Neural cell (in vitro differentiated cells): ENCODE measurements at regions not wholly inside any gene's neighbourhood (a gene's known extent, or its start where the extent isn't known, plus 50 kb on each side); places are given as distances from the start of the nearest gene placed in this dataset.

Experiments used
- H2AFZ ChIP-seq: fragments of 200-600, 300-800 bp; sonication (generic), shearing (Covaris generic); 2 replicates; pipeline ENCODE4 v1.6.0; 2014; ENCODE audit warnings: low read depth, mild to moderate bottlenecking, antibody characterized with exemption, low read length, moderate library complexity
- H3F3A ChIP-seq: fragments of 200-600 bp; shearing (Covaris generic); 2 replicates; pipeline ENCODE4 v1.6.1; 2016; ENCODE audit warnings: mild to moderate bottlenecking, moderate library complexity, mixed read lengths, antibody characterized with exemption, low read length; ENCODE audit not compliant: insufficient read depth, poor library complexity, severe bottlenecking
- H3K27ac ChIP-seq: fragments of 200-600, 300-800 bp; sonication (generic), shearing (Covaris generic); 2 replicates; pipeline ENCODE4 v1.5.1; 2014; ENCODE audit warnings: mild to moderate bottlenecking, low read length, moderate library complexity
- H3K27me3 ChIP-seq: fragments of 300-800, 200-600 bp; sonication (generic), shearing (Covaris generic); 2 replicates; pipeline ENCODE4 v1.6.0; 2014; ENCODE audit warnings: mild to moderate bottlenecking, low read depth, low read length, moderate library complexity; ENCODE audit not compliant: insufficient read depth
- H3K36me3 ChIP-seq: fragments of 300-800, 200-600 bp; sonication (generic), shearing (Covaris generic); 2 replicates; pipeline ENCODE4 v1.5.1; 2014; ENCODE audit warnings: mild to moderate bottlenecking, antibody characterized with exemption, low read length, moderate library complexity; ENCODE audit not compliant: insufficient read depth
- H3K4me2 ChIP-seq: fragments of 300-800, 200-600 bp; sonication (generic), shearing (Covaris generic); 2 replicates; pipeline ENCODE4 v1.6.0; 2014; ENCODE audit warnings: mild to moderate bottlenecking, low read length
- H3K4me3 ChIP-seq: fragments of 300-800, 200-600 bp; sonication (generic), shearing (Covaris generic); 2 replicates; pipeline ENCODE4 v1.5.1; 2014; ENCODE audit warnings: mild to moderate bottlenecking, low read length, moderate library complexity
- H3K79me2 ChIP-seq: fragments of 200-600 bp; shearing (Covaris generic); replicated peaks from 2 replicates; pipeline ENCODE4 v1.6.0; 2014; ENCODE audit warnings: mild to moderate bottlenecking, low read length, moderate library complexity; ENCODE audit not compliant: insufficient read depth
- H3K9ac ChIP-seq: fragments of 300-800, 200-600 bp; sonication (generic), shearing (Covaris generic); 2 replicates; pipeline ENCODE4 v1.6.1; 2016; ENCODE audit warnings: mild to moderate bottlenecking, low read length, mixed read lengths
- H3K9me2 ChIP-seq: fragments of 200-600 bp; shearing (Covaris generic); 2 replicates; pipeline ENCODE4 v1.6.1; 2016; ENCODE audit warnings: mild to moderate bottlenecking, low read length, mixed read lengths; ENCODE audit not compliant: insufficient read depth
- H3K9me3 ChIP-seq: fragments of 200-600, 300-800 bp; sonication (generic), shearing (Covaris generic); 2 replicates; pipeline ENCODE4 v1.6.1; 2016; ENCODE audit warnings: mild to moderate bottlenecking, mixed run types, low read length, moderate library complexity, mixed read lengths
- H4K20me1 ChIP-seq: fragments of 200-600 bp; shearing (Covaris generic); 2 replicates; pipeline ENCODE4 v1.6.1; 2016; ENCODE audit warnings: mild to moderate bottlenecking, mixed run types; ENCODE audit not compliant: insufficient read depth
- EP300 ChIP-seq: fragments of 450-650 bp; conservative IDR thresholded peaks from 2 replicates; pipeline ENCODE4 v1.6.1; 2014; ENCODE audit warnings: antibody characterized with exemption, mild to moderate bottlenecking, moderate library complexity; ENCODE audit not compliant: poor library complexity, severe bottlenecking
- EZH2 ChIP-seq: fragments of 200-600, 300-800 bp; shearing (Covaris generic), sonication (generic); IDR thresholded peaks from 2 replicates; pipeline ENCODE4 v1.6.1; 2014; ENCODE audit warnings: antibody characterized with exemption, low read length, borderline replicate concordance, mild to moderate bottlenecking; ENCODE audit not compliant: insufficient read depth, poor library complexity, severe bottlenecking
- MXI1 ChIP-seq: fragments of 450-650 bp; conservative IDR thresholded peaks from 2 replicates; pipeline ENCODE4 v1.6.1; 2014; ENCODE audit warnings: antibody characterized with exemption, mild to moderate bottlenecking; ENCODE audit not compliant: poor library complexity, severe bottlenecking
- POLR2AphosphoS5 ChIP-seq: IDR thresholded peaks from 2 replicates; pipeline ENCODE4 v1.6.1; 2012
- RAD21 ChIP-seq: fragments of 450-650 bp; conservative IDR thresholded peaks from 2 replicates; pipeline ENCODE4 v1.6.1; 2014; ENCODE audit warnings: antibody characterized with exemption, mild to moderate bottlenecking, moderate library complexity
- SMC3 ChIP-seq: fragments of 450-650 bp; conservative IDR thresholded peaks from 2 replicates; pipeline ENCODE4 v1.6.1; 2014; ENCODE audit warnings: antibody characterized with exemption, mild to moderate bottlenecking, moderate library complexity; ENCODE audit not compliant: poor library complexity
- TAF1 ChIP-seq: IDR thresholded peaks from 2 replicates; pipeline ENCODE4 v1.6.1; 2012; ENCODE audit warnings: low read depth
- TF ChIP-seq, protein P1 (sequence below): IDR thresholded peaks from 2 replicates; pipeline ENCODE4 v1.6.1; 2012; ENCODE audit warnings: borderline replicate concordance
- TF ChIP-seq, protein P2 (sequence below): fragments of 450-650 bp; IDR thresholded peaks from 2 replicates; pipeline ENCODE4 v1.5.1; 2014; ENCODE audit warnings: antibody characterized with exemption, mild to moderate bottlenecking, moderate library complexity; ENCODE audit not compliant: poor library complexity, severe bottlenecking

DNA sequence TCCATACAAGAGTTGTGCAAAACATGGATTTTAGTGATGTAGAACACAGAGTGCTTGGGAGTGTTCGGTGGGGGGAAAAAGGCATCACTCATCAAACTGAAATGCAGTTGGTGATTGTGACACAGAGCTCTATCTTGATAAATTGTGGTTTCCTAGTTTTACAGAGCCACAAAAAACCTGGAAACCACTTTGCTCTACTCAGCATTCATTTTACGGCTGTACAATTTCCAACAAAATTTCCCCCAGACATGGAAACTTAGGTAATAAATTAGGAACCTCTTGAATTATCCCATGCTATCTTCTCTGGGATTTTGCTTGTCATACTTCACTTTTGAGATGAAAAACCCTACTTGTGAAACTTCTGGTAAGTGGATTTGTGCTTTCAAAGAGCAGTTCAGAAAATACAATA, 614.9 kb upstream of the FZD8 start:
- H3K4me3 ChIP-seq = no peak overlapping the region
- H3K9ac ChIP-seq = no peak overlapping the region
- TF ChIP-seq SMC3 (no peak), POLR2AphosphoS5 (no peak), MXI1 (no peak), RAD21 (no peak), TAF1 (no peak), EZH2 (no peak), EP300 (no peak)
- TF ChIP-seq, protein P1, sequence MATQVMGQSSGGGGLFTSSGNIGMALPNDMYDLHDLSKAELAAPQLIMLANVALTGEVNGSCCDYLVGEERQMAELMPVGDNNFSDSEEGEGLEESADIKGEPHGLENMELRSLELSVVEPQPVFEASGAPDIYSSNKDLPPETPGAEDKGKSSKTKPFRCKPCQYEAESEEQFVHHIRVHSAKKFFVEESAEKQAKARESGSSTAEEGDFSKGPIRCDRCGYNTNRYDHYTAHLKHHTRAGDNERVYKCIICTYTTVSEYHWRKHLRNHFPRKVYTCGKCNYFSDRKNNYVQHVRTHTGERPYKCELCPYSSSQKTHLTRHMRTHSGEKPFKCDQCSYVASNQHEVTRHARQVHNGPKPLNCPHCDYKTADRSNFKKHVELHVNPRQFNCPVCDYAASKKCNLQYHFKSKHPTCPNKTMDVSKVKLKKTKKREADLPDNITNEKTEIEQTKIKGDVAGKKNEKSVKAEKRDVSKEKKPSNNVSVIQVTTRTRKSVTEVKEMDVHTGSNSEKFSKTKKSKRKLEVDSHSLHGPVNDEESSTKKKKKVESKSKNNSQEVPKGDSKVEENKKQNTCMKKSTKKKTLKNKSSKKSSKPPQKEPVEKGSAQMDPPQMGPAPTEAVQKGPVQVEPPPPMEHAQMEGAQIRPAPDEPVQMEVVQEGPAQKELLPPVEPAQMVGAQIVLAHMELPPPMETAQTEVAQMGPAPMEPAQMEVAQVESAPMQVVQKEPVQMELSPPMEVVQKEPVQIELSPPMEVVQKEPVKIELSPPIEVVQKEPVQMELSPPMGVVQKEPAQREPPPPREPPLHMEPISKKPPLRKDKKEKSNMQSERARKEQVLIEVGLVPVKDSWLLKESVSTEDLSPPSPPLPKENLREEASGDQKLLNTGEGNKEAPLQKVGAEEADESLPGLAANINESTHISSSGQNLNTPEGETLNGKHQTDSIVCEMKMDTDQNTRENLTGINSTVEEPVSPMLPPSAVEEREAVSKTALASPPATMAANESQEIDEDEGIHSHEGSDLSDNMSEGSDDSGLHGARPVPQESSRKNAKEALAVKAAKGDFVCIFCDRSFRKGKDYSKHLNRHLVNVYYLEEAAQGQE = no peak
- TF ChIP-seq, protein P2, sequence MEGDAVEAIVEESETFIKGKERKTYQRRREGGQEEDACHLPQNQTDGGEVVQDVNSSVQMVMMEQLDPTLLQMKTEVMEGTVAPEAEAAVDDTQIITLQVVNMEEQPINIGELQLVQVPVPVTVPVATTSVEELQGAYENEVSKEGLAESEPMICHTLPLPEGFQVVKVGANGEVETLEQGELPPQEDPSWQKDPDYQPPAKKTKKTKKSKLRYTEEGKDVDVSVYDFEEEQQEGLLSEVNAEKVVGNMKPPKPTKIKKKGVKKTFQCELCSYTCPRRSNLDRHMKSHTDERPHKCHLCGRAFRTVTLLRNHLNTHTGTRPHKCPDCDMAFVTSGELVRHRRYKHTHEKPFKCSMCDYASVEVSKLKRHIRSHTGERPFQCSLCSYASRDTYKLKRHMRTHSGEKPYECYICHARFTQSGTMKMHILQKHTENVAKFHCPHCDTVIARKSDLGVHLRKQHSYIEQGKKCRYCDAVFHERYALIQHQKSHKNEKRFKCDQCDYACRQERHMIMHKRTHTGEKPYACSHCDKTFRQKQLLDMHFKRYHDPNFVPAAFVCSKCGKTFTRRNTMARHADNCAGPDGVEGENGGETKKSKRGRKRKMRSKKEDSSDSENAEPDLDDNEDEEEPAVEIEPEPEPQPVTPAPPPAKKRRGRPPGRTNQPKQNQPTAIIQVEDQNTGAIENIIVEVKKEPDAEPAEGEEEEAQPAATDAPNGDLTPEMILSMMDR = no peak
- H3K79me2 ChIP-seq = no peaks in the 10 kb centered on the region
- no peaks in the 10 kb centered on the region for H3F3A ChIP-seq
- H2AFZ ChIP-seq = no peak overlapping the region
- no peaks in the 10 kb centered on the region for H3K9me3 ChIP-seq
- H3K4me2 ChIP-seq = no peak overlapping the region
- no peaks in the 10 kb centered on the region for H3K36me3 ChIP-seq
- no peaks in the 10 kb centered on the region for H4K20me1 ChIP-seq
- no peaks in the 10 kb centered on the region for H3K27me3 ChIP-seq
- H3K27ac ChIP-seq = no peak overlapping the region
- no peaks in the 10 kb centered on the region for H3K9me2 ChIP-seq

DNA sequence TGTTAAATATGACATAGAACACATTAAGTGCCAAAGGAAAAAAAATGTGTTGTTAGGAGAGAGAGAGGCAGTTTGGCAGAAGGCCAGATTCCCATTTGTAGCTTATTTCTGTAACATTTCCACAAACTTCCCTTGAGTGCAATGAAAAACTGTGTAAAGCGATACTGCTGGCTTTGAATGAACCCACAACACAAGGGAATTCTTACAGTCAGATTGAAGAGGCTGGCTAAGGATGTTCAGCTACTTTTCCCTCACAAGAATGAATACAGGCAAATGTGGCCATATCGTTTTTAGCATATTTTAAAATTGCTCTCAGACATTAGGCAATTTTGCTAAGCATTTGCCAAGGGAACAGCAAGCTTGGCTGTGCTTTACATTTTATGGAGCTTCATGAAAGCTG, 614.1 kb upstream of the FZD8 start:
- no peaks in the 10 kb centered on the region for H3K9me2 ChIP-seq
- no peaks in the 10 kb centered on the region for H3K9me3 ChIP-seq
- H3K27ac ChIP-seq = no peak overlapping the region
- H3K9ac ChIP-seq = no peak overlapping the region
- no peak for TF ChIP-seq MXI1
- TF ChIP-seq, protein P2 = no peak
- no peak for TF ChIP-seq TAF1
- no peak for TF ChIP-seq POLR2AphosphoS5
- TF ChIP-seq RAD21 = no peak
- no peak for TF ChIP-seq EP300
- TF ChIP-seq, protein P1 = no peak
- no peak for TF ChIP-seq SMC3
- no peak for TF ChIP-seq EZH2
- H3K79me2 ChIP-seq = no peaks in the 10 kb centered on the region
- no peaks in the 10 kb centered on the region for H3K36me3 ChIP-seq
- no peaks in the 10 kb centered on the region for H4K20me1 ChIP-seq
- H3F3A ChIP-seq = no peaks in the 10 kb centered on the region
- no peaks in the 10 kb centered on the region for H3K27me3 ChIP-seq
- H2AFZ ChIP-seq = no peak overlapping the region
- H3K4me3 ChIP-seq = no peak overlapping the region
- H3K4me2 ChIP-seq = no peak overlapping the region
